H1 (cell line): ENCODE measurements at regions not wholly inside any gene's neighbourhood (a gene's known extent, or its start where the extent isn't known, plus 50 kb on each side); places are given as distances from the start of the nearest gene placed in this dataset.

Experiments used
- RXRA ChIP-seq: IDR thresholded peaks from 2 replicates; pipeline ENCODE4 v1.6.1; 2011; ENCODE audit warnings: low read depth, mild to moderate bottlenecking, low read length, moderate library complexity; ENCODE audit not compliant: insufficient read depth

DNA sequence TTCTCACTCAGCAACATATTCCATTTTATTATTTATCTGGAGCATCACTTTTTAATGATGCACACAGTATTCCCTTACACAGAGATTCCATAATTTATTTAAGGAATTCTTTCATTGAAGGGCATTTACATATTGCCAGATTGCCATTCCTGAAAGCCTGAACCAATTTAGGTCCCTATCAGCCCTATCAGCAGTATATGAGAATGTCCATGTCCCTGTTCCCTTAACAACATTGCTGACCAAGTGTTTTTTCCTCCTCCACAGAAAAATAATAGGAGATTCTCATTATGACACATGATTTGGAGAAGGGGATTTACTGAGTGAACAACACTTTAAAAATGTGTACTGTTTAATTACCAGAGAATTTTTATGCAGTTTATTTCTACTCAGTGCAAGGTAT is 90.1 kb upstream of the PHOX2B start (continued):
- no peak for TF ChIP-seq RXRA
